Skeletal muscle satellite cell (primary cell): ENCODE measurements at regions not wholly inside any gene's neighbourhood (a gene's known extent, or its start where the extent isn't known, plus 50 kb on each side); places are given as distances from the start of the nearest gene placed in this dataset.

Experiments
- H3K27me3 ChIP-seq: 2 replicates; pipeline ENCODE4 v1.7.0; 2013; ENCODE audit warnings: low read length; ENCODE audit not compliant: control insufficient read depth, insufficient read depth
- H3K36me3 ChIP-seq: 2 replicates; pipeline ENCODE4 v1.7.0; 2013; ENCODE audit warnings: mild to moderate bottlenecking, control low read depth, low read length; ENCODE audit not compliant: insufficient read depth
- H3K4me1 ChIP-seq: 2 replicates; pipeline ENCODE4 v1.7.0; 2013; ENCODE audit warnings: low read length; ENCODE audit not compliant: control insufficient read depth, insufficient read depth
- H3K4me2 ChIP-seq: 2 replicates; pipeline ENCODE4 v1.7.0; 2013; ENCODE audit warnings: mild to moderate bottlenecking, low read length
- H3K4me3 ChIP-seq: 2 replicates; pipeline ENCODE4 v1.7.0; 2013; ENCODE audit warnings: low read length
- H3K9ac ChIP-seq: 2 replicates; pipeline ENCODE4 v1.7.0; 2013; ENCODE audit warnings: mild to moderate bottlenecking, low read depth, low read length, moderate library complexity
- H3K9me3 ChIP-seq: replicated peaks from 2 replicates; pipeline ENCODE4 v1.7.0; 2013; ENCODE audit warnings: mild to moderate bottlenecking, control low read depth, low read length

DNA sequence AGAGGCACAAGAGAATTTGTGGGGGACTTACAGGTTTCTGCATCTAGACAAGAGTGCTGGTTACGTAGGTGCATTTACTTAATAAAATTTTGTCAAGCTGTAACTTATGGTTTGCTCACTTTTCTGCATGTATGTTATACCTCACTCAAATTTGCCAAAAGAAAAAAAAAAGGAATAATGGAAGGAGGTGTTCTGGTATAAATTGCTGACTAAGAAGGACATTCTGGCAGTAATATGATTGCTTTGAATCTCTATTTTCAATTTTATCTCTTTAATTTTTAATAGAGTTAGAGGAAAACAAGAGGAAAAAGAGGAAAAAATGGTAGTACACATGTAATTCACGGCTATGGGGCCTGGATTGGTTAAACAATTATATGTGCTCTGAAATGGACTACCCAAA is 119.5 kb downstream of the DUSP10 start:
- Histone ChIP-seq H3K9ac (no peak overlapping the region), H3K4me3 (no peak overlapping the region), H3K27me3 (no peaks in the 10 kb centered on the region), H3K4me1 (no peaks in the 10 kb centered on the region), H3K4me2 (no peak overlapping the region), H3K36me3 (no peaks in the 10 kb centered on the region), H3K9me3 (no peaks in the 10 kb centered on the region)

DNA sequence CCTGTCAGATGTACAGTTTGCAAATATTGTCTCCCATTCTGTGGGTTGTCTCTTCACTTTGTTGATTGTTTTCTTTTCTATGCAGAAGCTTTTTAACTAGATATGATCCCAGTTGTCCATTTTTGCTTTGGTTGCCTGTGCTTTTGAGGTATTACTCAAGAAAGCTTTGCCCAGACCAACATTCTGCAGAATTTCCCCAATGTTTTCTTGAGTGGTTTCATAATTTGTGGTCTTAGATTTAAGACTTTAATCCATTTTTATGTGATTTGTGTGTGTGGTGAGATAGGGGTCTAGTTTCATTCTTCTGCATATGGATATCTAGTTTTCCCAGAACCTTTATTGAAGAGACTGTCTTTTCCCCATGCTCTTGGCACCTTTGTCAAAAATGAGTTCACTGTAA is 116.9 kb downstream of the DUSP10 start:
- Histone ChIP-seq H3K36me3 (no peaks in the 10 kb centered on the region), H3K27me3 (no peaks in the 10 kb centered on the region), H3K4me1 (no peaks in the 10 kb centered on the region), H3K4me3 (no peak overlapping the region), H3K4me2 (no peak overlapping the region), H3K9me3 (no peaks in the 10 kb centered on the region), H3K9ac (no peak overlapping the region)

DNA sequence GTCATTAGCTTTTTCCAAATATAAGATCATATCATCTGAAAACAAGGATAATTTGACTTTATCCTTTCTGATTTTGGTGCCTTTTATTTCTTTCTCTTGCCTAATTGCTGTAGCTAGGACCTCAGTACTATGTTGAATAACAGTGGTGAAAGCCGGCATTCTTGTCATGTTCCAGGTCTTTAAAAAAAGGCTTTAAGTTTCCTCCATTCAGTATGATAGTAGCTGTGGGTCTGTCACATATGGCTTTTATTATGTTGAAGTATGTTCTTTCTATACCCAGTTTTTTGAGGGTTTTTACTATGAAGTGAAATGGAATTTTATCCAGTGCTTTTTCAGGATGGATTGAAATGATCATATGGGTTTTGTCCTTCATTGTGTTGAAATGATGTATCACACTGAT is 115.8 kb downstream of the DUSP10 start:
- no peak overlapping the region for H3K9ac ChIP-seq
- H3K4me3 ChIP-seq = no peak overlapping the region
- no peaks in the 10 kb centered on the region for H3K27me3 ChIP-seq
- H3K4me1 ChIP-seq = no peaks in the 10 kb centered on the region
- no peak overlapping the region for H3K4me2 ChIP-seq
- no peaks in the 10 kb centered on the region for H3K9me3 ChIP-seq
- H3K36me3 ChIP-seq = no peaks in the 10 kb centered on the region

DNA sequence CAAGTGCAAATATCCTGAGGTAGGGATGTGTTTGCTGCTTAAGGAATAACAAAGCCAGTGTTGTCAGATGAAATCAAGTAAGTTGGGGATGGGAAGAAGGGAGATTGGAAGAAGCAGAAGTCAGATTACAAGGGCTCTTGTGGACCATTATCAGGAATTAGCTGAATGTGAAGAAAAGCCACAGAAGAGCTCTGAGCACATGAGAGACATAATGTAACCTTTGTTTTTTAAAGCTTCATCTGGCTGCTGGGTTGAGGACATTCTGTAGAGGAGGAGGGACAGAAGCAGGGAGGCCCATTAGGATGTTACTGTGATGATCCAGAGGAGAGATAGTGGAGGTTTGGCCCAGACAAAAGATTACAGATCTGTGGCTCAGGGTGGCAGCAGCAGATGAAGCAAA is 111.7 kb downstream of the DUSP10 start:
- no peaks in the 10 kb centered on the region for H3K36me3 ChIP-seq
- no peak overlapping the region for H3K4me3 ChIP-seq

DNA sequence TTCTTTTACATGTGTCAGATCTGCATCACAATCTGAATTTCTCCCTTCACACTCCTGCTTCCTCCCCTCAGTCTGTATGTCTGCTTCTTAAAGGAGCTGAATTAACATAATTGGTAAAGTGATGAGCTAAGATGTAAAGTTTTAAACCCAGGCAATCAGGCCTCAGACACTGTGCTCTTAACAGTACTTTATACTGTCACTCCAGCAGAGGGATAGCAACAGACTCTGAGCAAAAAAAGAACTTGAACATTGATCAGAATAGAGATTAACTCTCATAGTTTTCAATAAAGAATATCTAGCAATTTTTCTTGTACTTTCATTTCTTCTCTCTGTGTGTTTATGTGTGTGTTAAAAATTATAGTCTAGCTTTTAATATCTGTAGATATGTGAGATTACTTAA is 110.3 kb downstream of the DUSP10 start:
- Histone ChIP-seq H3K4me2 (no peak overlapping the region), H3K4me3 (no peak overlapping the region), H3K27me3 (no peaks in the 10 kb centered on the region), H3K36me3 (no peaks in the 10 kb centered on the region), H3K4me1 (no peaks in the 10 kb centered on the region), H3K9me3 (no peaks in the 10 kb centered on the region), H3K9ac (no peak overlapping the region)

More for the DNA sequence above, 111.7 kb downstream of the DUSP10 start:
- Histone ChIP-seq H3K9me3 (no peaks in the 10 kb centered on the region), H3K4me2 (no peak overlapping the region), H3K4me1 (no peaks in the 10 kb centered on the region), H3K9ac (no peak overlapping the region), H3K27me3 (no peaks in the 10 kb centered on the region)

DNA sequence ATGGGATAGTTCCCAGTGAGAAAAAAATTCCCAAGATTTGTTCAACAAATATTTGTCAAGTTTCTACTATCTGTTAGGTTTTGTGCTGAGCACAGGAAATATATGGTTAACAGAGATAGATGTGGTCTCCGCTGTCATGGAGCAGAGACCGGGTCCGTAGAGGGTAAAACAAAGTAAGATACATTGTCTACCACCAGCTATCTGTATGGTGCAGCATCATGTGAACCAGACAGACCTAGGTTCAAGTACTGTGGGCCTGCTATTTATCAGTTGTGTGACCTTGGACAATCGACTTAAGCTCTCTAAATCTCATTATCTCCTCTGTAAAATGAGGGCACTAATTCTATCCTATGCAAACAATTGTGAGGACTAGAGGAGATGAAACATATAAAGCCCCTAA is 109.8 kb downstream of the DUSP10 start:
- H3K9me3 ChIP-seq = no peaks in the 10 kb centered on the region
- no peak overlapping the region for H3K9ac ChIP-seq
- no peak overlapping the region for H3K4me2 ChIP-seq
- no peaks in the 10 kb centered on the region for H3K27me3 ChIP-seq
- H3K36me3 ChIP-seq = no peaks in the 10 kb centered on the region
- no peaks in the 10 kb centered on the region for H3K4me1 ChIP-seq
- H3K4me3 ChIP-seq = no peak overlapping the region

DNA sequence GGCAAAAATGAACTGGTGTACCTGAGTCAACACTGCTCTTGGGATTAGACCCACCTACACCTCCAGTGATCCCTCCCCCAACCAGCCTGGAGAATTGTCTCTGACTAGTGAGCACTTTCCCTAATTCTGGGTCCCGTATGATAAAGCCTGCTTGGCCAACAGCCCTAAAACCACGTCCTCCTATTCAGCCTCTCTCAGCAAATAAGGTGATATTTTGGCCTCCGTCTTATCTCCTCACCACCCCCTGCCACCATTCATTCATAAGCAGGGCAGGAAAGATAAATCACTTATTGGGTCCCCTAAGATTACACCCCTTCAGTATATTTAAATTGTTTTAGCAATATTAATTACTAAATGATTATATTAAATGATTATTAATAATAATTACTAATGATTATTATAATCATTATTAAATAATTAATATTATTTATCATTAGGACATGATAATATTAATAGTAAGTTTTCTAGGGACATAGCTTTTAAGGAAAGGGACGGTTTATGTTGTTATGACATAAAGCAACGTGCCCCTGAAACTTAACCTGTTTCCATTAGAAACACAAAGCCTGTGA is 108.0 kb downstream of the DUSP10 start:
- Histone ChIP-seq H3K9me3 (no peaks in the 10 kb centered on the region), H3K4me1 (peaks cover 4% of the 10 kb centered on the region), H3K4me2 (no peak overlapping the region), H3K9ac (no peak overlapping the region), H3K36me3 (no peaks in the 10 kb centered on the region), H3K27me3 (no peaks in the 10 kb centered on the region), H3K4me3 (no peak overlapping the region)

DNA sequence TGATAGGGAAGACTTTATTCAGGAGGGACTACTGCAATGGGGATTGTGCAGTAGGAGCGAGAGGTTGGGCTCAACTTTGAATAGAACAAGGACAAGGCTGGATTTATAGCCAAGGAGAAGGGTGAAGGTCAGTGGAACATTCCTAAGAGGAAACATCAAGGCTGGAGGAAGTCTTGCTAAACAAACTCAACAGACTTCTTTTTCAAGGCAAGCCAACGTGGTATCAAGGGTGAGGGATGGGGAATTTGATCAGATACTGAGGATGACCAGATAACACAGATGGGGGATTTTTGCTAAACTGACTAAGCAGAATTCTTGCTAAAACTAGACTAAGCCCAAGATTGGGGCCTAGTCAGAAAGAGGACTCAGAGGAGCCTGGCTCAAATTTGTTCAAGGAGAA is 107.3 kb downstream of the DUSP10 start:
- Histone ChIP-seq H3K9ac (no peak overlapping the region), H3K4me1 (peaks cover 4% of the 10 kb centered on the region), H3K9me3 (no peaks in the 10 kb centered on the region), H3K27me3 (no peaks in the 10 kb centered on the region), H3K4me3 (no peak overlapping the region), H3K4me2 (no peak overlapping the region), H3K36me3 (no peaks in the 10 kb centered on the region)

DNA sequence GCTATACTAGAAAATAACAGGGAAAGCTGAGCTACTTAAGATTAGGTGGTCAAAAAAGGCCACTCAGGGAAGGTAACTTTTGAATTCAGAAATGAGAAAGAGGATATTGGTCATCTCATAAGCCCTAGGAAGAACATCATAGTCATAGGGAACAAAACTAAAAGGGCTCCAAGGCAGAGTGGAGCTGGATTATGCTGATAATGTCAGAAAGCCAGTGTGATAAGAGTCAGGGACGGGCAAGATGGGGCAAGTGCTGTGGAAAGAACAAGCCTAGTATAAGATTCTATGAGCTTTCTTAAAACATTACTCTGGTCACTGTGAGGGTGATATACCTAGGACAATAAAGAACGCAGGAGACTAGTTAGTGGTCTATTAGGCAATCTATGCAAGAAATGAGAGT is 106.6 kb downstream of the DUSP10 start:
- Histone ChIP-seq H3K36me3 (no peaks in the 10 kb centered on the region), H3K27me3 (no peaks in the 10 kb centered on the region), H3K4me2 (no peak overlapping the region), H3K4me1 (peaks cover 4% of the 10 kb centered on the region), H3K9me3 (no peaks in the 10 kb centered on the region), H3K9ac (no peak overlapping the region), H3K4me3 (no peak overlapping the region)

DNA sequence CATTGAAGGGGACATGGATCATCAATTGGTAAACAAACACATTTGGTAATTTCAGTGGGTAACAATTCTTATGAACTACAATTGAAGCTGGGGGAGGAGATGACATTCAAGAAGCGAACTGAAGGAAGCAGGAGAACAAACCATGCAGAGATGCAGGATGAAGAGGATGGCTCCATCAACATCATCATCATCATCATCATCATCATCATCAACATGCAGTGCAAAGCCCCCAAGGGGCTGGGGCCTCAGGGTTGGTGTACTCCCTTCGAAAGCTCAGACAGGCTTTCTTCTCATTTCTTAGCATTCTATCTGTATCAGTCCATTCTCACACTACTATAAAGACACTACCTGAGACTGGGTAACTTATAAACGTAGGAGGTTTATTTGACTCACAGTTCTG is 105.8 kb downstream of the DUSP10 start:
- H3K9me3 ChIP-seq = no peaks in the 10 kb centered on the region
- H3K4me1 ChIP-seq = peaks cover 4% of the 10 kb centered on the region
- no peak overlapping the region for H3K4me3 ChIP-seq
- H3K27me3 ChIP-seq = no peaks in the 10 kb centered on the region
- no peaks in the 10 kb centered on the region for H3K36me3 ChIP-seq
- H3K4me2 ChIP-seq = no peak overlapping the region
- H3K9ac ChIP-seq = no peak overlapping the region

DNA sequence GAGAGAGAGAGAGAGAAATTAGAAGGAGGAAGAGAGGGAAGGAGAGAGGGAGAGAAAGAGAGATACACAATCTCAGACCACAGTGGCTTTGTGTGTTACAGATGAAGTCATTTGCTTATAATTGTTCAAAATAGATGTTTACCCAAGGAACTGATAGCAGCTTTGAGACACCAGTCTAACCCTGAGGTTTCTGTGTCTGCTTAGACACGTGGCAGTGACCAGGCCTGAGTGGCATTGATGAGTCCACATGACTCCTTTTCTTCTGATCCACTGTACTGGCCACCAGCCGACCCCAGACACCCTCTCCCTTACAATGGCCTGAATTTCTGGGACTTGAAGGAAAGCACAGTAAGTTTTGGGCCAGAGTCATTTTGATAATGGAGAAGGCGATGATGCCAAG is 104.9 kb downstream of the DUSP10 start:
- no peaks in the 10 kb centered on the region for H3K9me3 ChIP-seq
- no peaks in the 10 kb centered on the region for H3K36me3 ChIP-seq
- no peak overlapping the region for H3K4me3 ChIP-seq
- no peaks in the 10 kb centered on the region for H3K27me3 ChIP-seq
- H3K9ac ChIP-seq = no peak overlapping the region
- H3K4me2 ChIP-seq = no peak overlapping the region
- H3K4me1 ChIP-seq = peaks cover 4% of the 10 kb centered on the region

DNA sequence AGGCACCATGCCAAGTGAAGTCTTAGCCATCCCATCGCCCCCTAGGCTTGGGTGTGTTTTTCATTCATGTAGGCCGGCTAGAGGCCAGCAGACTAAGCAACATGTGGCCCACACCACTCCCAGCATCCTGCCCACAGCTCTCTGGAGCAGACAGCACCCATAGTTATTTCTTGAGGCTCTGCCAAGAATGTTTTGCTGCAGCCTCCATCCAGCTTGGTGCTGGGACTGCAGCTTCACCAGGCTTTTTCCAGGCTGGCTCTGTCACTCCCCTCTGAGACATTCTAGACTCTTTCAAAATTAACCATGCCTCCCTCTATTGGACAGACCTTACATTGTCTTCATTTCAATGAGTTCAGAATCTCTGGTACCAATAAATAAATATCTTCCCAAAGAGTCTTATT is 104.2 kb downstream of the DUSP10 start:
- Histone ChIP-seq H3K4me2 (no peak overlapping the region), H3K9me3 (no peaks in the 10 kb centered on the region), H3K4me3 (no peak overlapping the region), H3K9ac (no peak overlapping the region), H3K27me3 (no peaks in the 10 kb centered on the region), H3K36me3 (no peaks in the 10 kb centered on the region), H3K4me1 (peaks cover 4% of the 10 kb centered on the region)
